Activated T-helper 1 cell treated with anti-CD3 and anti-CD28 coated beads, Interleukin-12 subunit alpha, Interleukin-12 subunit beta, Interleukin-2, Interleukin-4 antibody, amounts not matched to agents 30 ng/mL and 10 ng/mL and 1 ng/mL, durations not matched to agents 14 hours and 24 hours and 36 hours (primary cell): ENCODE measurements at regions not wholly inside any gene's neighbourhood (a gene's known extent, or its start where the extent isn't known, plus 50 kb on each side); places are given as distances from the start of the nearest gene placed in this dataset.
"Not testable (repeated sequence)": the region's sequence is repeated elsewhere in the genome, so short reads cannot be mapped to it uniquely, and the experiment has no call there.

ENCODE experiments used
- DNase-seq: peaks from one replicate; pipeline ENCODE4 v3.0.0; 2021; ENCODE audit warnings: low spot score
- H3K27ac Mint-ChIP-seq: one replicate; pipeline ENCODE4 v1.8.0; 2021; ENCODE audit warnings: mild to moderate bottlenecking, mixed read lengths
- H3K27me3 Mint-ChIP-seq: one replicate; pipeline ENCODE4 v1.8.0; 2022; ENCODE audit warnings: mild to moderate bottlenecking, moderate library complexity, mixed read lengths; ENCODE audit not compliant: insufficient read depth
- H3K36me3 Mint-ChIP-seq: one replicate; pipeline ENCODE4 v1.8.0; 2021; ENCODE audit warnings: low read depth, mixed read lengths
- H3K4me1 Mint-ChIP-seq: one replicate; pipeline ENCODE4 v1.8.0; 2021; ENCODE audit warnings: low read depth, mixed read lengths
- H3K4me3 Mint-ChIP-seq: one replicate; pipeline ENCODE4 v1.8.0; 2021; ENCODE audit warnings: mild to moderate bottlenecking, moderate library complexity, mixed read lengths
- H3K9me3 Mint-ChIP-seq: one replicate; pipeline ENCODE4 v1.8.0; 2021; ENCODE audit warnings: mixed read lengths
- intact Hi-C: fragments of 100-400 bp; cut with micrococcal nuclease; formaldehyde crosslinking; loops from one replicate; pipeline ENCODE4 v1.15.1; 2024

DNA sequence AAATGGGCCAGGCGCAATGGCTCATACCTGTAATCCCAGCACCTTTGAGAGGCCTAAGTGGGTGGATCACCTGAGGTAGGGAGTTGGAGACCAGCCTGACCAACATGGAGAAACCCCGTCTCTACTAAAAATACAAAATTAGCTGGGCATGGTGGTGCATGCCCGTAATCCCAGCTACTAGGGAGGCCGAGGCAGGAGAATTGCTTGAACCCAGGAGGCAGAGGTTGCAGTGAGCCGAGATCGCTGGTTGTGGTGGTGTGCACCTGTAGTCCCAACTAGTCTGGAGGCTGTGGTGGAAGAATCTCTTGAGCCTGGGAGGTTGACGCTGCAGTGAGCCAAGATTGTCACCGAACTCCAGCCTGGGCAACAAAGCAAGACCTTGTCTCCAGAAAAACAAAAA is 50.5 kb upstream of the ZNF217 start:
- not testable (repeated sequence) for H3K27me3 Mint-ChIP-seq, H3K27ac Mint-ChIP-seq, H3K9me3 Mint-ChIP-seq, H3K4me3 Mint-ChIP-seq, DNase-seq, H3K36me3 Mint-ChIP-seq
- intact Hi-C loops: loop anchor here (5.0 kb wide), 3 partner anchors 248 to 288 kb away; no protein-coding TSS in a partner anchor
- peaks cover 35% of the 10 kb centered on the region for H3K4me1 Mint-ChIP-seq
